A673 (cell line): ENCODE measurements at regions not wholly inside any gene's neighbourhood (a gene's known extent, or its start where the extent isn't known, plus 50 kb on each side); places are given as distances from the start of the nearest gene placed in this dataset.
A peak's percentile ranks its signal among the peaks of the same experiment; 100 is the strongest.

ENCODE experiments used
- BruUV-seq: library from RNA; stranded (reverse); fragments of 400-500 nt; replicated peaks from 2 replicates; lab custom pipeline; 2021; lab: Mats Ljungman, UMichigan
- CTCF ChIA-PET: fragments of 300-600 bp; sonication (Branson Sonifier 250); formaldehyde crosslinking; loops from one replicate; lab custom pipeline; 2022; ENCODE audit warnings: antibody characterized with exemption; lab: Charles Lee
- POLR2A ChIA-PET: fragments of 300-600 bp; sonication (Branson Sonifier 250); formaldehyde crosslinking; loops from one replicate; lab custom pipeline; 2022; ENCODE audit warnings: antibody characterized with exemption; ENCODE audit not compliant: low non-redundant PET; lab: Charles Lee
- DNase-seq: peaks from one replicate; pipeline ENCODE4 v3.0.0-alpha.2; 2015; ENCODE audit warnings: low spot score
- H3K27ac ChIP-seq: fragments of 200-600 bp; sonication (generic); 2 replicates; pipeline ENCODE4 v1.5.1; 2016; ENCODE audit warnings: mixed run types, low read depth, mild to moderate bottlenecking, mixed read lengths, antibody characterized with exemption, low read length; ENCODE audit not compliant: poor library complexity, severe bottlenecking
- H3K27me3 ChIP-seq: fragments of 200-600 bp; sonication (generic); replicated peaks from 2 replicates; pipeline ENCODE4 v1.6.1; 2017; ENCODE audit warnings: mixed run types, low read depth, mild to moderate bottlenecking, mixed read lengths, antibody characterized with exemption, low read length; ENCODE audit not compliant: insufficient read depth, poor library complexity
- H3K36me3 ChIP-seq: fragments of 200-600 bp; sonication (generic); 2 replicates; pipeline ENCODE4 v1.6.1; 2016; ENCODE audit warnings: mixed run types, mild to moderate bottlenecking, mixed read lengths, antibody characterized with exemption, low read length; ENCODE audit not compliant: insufficient read depth, poor library complexity, severe bottlenecking
- H3K4me1 ChIP-seq: fragments of 200-600 bp; sonication (generic); 2 replicates; pipeline ENCODE4 v1.6.1; 2017; ENCODE audit warnings: mixed run types, mild to moderate bottlenecking, mixed read lengths, antibody characterized with exemption, low read length; ENCODE audit not compliant: insufficient read depth, poor library complexity, severe bottlenecking
- H3K4me3 ChIP-seq: fragments of 200-600 bp; sonication (generic); 2 replicates; pipeline ENCODE4 v1.5.1; 2016; ENCODE audit warnings: low read depth, mixed run types, mild to moderate bottlenecking, mixed read lengths, low read length; ENCODE audit not compliant: poor library complexity, severe bottlenecking
- H3K9me3 ChIP-seq: fragments of 200-600 bp; sonication (generic); 2 replicates; pipeline ENCODE4 v1.6.1; 2016; ENCODE audit warnings: mixed run types, low read depth, mild to moderate bottlenecking, mixed read lengths, antibody characterized with exemption, low read length; ENCODE audit not compliant: poor library complexity, severe bottlenecking
- EZH2 ChIP-seq: fragments of 200-600 bp; sonication (generic); IDR thresholded peaks from 2 replicates; pipeline ENCODE4 v1.6.1; 2017; ENCODE audit warnings: borderline replicate concordance, low read depth, mild to moderate bottlenecking, mixed read lengths, antibody characterized with exemption, low read length; ENCODE audit not compliant: poor library complexity, severe bottlenecking
- intact Hi-C: fragments of 100-400 bp; cut with micrococcal nuclease; formaldehyde crosslinking; loops from one replicate; pipeline ENCODE4 v1.10.0; 2022; ENCODE audit not compliant: unreplicated experiment
- TF ChIP-seq, protein P1 (sequence below): fragments of 300-800, 200-600 bp; sonication (generic); conservative IDR thresholded peaks from 2 replicates; pipeline ENCODE4 v1.5.1; 2017; ENCODE audit warnings: low read depth, mild to moderate bottlenecking, antibody characterized with exemption, low read length, moderate library complexity, mixed read lengths

DNA sequence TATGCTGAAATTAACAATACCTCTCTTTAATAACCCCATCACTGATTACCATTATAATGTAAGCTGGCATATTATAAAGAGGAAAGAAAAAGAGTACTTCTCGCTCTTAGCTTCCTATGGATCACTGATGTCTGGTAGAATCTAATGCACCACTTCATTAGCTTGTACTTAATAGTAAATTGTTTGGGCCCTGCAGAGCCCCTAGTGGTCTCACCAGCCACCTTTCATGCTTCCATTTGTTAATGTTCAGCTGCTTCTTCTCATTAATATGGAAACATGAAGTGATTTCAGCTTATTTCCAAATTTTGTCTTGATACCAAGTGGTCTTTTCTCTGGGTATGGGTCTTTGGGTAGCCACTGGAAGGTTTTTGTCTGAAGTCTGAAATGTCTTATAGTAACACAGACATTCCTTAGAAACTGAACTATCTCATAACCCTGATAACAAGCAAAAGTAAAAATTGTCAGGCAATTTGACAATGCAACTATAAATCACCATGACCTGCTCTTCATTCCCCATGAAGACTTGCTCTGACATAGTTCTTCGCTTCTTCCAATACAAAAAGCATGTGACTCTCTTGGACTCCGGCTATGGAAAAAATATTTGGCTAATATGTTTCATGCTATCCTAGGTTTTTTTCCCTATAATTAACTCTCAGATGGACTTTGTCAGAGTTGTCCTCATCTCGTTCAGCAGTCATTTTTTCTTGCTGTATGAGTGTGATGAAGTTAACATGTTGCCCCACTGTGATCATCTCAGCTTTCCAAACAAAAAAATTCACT is 395.8 kb upstream of the MARCKS start:
- no peaks in the 10 kb centered on the region for H3K27me3 ChIP-seq
- H3K9me3 ChIP-seq: no peaks in the 10 kb centered on the region
- TF ChIP-seq EZH2: no peak
- TF ChIP-seq, protein P1, sequence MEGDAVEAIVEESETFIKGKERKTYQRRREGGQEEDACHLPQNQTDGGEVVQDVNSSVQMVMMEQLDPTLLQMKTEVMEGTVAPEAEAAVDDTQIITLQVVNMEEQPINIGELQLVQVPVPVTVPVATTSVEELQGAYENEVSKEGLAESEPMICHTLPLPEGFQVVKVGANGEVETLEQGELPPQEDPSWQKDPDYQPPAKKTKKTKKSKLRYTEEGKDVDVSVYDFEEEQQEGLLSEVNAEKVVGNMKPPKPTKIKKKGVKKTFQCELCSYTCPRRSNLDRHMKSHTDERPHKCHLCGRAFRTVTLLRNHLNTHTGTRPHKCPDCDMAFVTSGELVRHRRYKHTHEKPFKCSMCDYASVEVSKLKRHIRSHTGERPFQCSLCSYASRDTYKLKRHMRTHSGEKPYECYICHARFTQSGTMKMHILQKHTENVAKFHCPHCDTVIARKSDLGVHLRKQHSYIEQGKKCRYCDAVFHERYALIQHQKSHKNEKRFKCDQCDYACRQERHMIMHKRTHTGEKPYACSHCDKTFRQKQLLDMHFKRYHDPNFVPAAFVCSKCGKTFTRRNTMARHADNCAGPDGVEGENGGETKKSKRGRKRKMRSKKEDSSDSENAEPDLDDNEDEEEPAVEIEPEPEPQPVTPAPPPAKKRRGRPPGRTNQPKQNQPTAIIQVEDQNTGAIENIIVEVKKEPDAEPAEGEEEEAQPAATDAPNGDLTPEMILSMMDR: peak; percentile 55
- no peaks in the 10 kb centered on the region for H3K36me3 ChIP-seq
- POLR2A ChIA-PET: no interaction called here
- CTCF ChIA-PET: no interaction called here
- no peaks in the 10 kb centered on the region for H3K4me1 ChIP-seq
- H3K27ac ChIP-seq: no peak overlapping the region
- peak; percentile 24 for DNase-seq
- no peak overlapping the region for H3K4me3 ChIP-seq
- intact Hi-C loops: no loop called here
- no TSS peak for BruUV-seq

DNA sequence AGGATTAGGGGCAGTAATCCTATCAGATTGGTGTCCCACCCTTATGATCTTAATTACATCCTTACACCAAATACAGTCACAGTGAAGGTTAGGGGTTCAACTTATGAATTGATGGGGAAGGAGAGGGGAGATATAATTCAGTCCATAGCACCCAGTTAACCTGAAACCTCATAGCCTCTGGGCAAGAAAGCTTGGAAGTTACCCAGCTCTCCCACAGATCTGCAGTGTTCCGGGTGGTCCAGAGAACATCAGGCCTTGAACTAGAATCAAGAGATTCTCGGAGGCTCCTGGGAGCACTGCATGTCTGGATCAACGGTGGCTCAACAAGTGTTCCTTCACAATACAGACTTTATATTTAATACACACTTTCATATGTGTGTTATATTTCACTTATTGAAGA is 392.6 kb upstream of the MARCKS start:
- H3K4me1 ChIP-seq: no peaks in the 10 kb centered on the region
- H3K27me3 ChIP-seq: no peaks in the 10 kb centered on the region
- H3K36me3 ChIP-seq: no peaks in the 10 kb centered on the region
- no peak for TF ChIP-seq EZH2
- TF ChIP-seq, protein P1: no peak
- no peak overlapping the region for H3K4me3 ChIP-seq
- no peak overlapping the region for H3K27ac ChIP-seq
- BruUV-seq: no TSS peak
- intact Hi-C loops: no loop called here
- CTCF ChIA-PET: no interaction called here
- no peaks in the 10 kb centered on the region for H3K9me3 ChIP-seq
- no peak for DNase-seq
- POLR2A ChIA-PET: no interaction called here

DNA sequence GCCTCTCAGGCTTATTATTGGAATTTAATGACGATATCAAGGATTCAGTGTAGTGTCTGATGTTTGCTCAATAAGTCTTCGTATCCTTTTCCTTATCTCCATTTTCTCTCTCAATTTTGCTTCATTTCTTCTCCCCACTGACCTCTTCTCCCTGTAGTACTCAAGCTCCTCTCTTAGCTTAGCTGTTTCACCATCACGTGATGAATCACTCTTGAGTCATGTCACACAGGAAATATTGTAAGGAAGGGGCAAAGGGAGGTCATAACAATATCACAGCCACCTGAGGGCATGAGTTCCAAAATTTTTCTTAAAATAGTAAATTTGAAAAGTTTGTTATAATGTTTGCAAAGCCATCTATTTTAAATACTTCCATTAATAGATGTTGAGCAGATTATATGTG is 392.2 kb upstream of the MARCKS start:
- BruUV-seq: no TSS peak
- peak; percentile 32 for DNase-seq
- no peak for TF ChIP-seq EZH2
- TF ChIP-seq, protein P1: no peak
- Histone ChIP-seq H3K27me3 (no peaks in the 10 kb centered on the region), H3K4me3 (no peak overlapping the region), H3K4me1 (no peaks in the 10 kb centered on the region), H3K9me3 (no peaks in the 10 kb centered on the region), H3K27ac (no peak overlapping the region), H3K36me3 (no peaks in the 10 kb centered on the region)
- intact Hi-C loops: no loop called here
- CTCF ChIA-PET: no interaction called here
- POLR2A ChIA-PET: no interaction called here
